Esophagus squamous epithelium (tissue), 5 donors: ENCODE measurements at regions not wholly inside any gene's neighbourhood (a gene's known extent, or its start where the extent isn't known, plus 50 kb on each side); places are given as distances from the start of the nearest gene placed in this dataset.

Experiments used
- DNase-seq: peaks from one replicate; lab custom pipeline; 2025; lab: John Stamatoyannopoulos, UW
- H3K27ac ChIP-seq, 4 donors: fragments of 200-600 bp; sonication (generic); one replicate each; pipeline ENCODE4 v1.5.1; 2016 to 2019; ENCODE audit warnings: mild to moderate bottlenecking in 1 of 4
- H3K27me3 ChIP-seq, 4 donors: fragments of 200-600 bp; sonication (generic); 1 replicate in 3 of 4; 2 replicates in 1 of 4; pipeline versions ENCODE4 v1.5.1 to v1.6.0; 2017 to 2021; ENCODE audit warnings: antibody characterized with exemption in 1 of 4
- H3K36me3 ChIP-seq, 3 donors: fragments of 200-600 bp; sonication (generic); one replicate each; pipeline ENCODE4 v1.5.1; 2016 to 2019
- H3K4me1 ChIP-seq, 3 donors: fragments of 200-600 bp; sonication (generic); one replicate each; pipeline ENCODE4 v1.5.1; 2017 to 2019
- H3K4me3 ChIP-seq, 4 donors: fragments of 200-600 bp; sonication (generic); 1 replicate in 3 of 4; 2 replicates in 1 of 4; pipeline ENCODE4 v1.5.1; 2016 to 2019; ENCODE audit warnings: mild to moderate bottlenecking in 2 of 4, moderate library complexity in 1 of 4
- H3K9me3 ChIP-seq, 3 donors: fragments of 200-600 bp; sonication (generic); one replicate each; pipeline ENCODE4 v1.5.1; 2016 to 2019
- CTCF ChIP-seq, 6 experiments: fragments of 450-650 bp in 4 of 6; fragments of 200-600 bp in 2 of 6; sonication (generic) in 2 of 6; IDR thresholded peaks; one replicate each; pipeline ENCODE4 v1.5.1; 2016 to 2019; ENCODE audit warnings: antibody characterized with exemption in 6 of 6, mild to moderate bottlenecking in 4 of 6, moderate library complexity in 4 of 6
- POLR2A ChIP-seq, 4 donors: fragments of 450-650 bp; IDR thresholded peaks; one replicate each; pipeline ENCODE4 v1.6.1; 2017; ENCODE audit warnings: antibody characterized with exemption in 4 of 4, mild to moderate bottlenecking in 4 of 4, moderate library complexity in 3 of 4
- WGBS, 2 donors: methylation state at CpG; one replicate each; pipeline ENCODE4 v1.1.5; 2018; 5-methylcytosine and 5-hydroxymethylcytosine counted together
- intact Hi-C: fragments of 100-400 bp; cut with DNase I; formaldehyde crosslinking; loops from one replicate; pipeline ENCODE4 v1.15.0; 2022
- donor health status: DM: yes; HTN: yes; CAD: no.

- no peaks in the 10 kb centered on the region for H3K4me1 ChIP-seq
- no peaks in the 10 kb centered on the region for H3K36me3 ChIP-seq
- no peak overlapping the region for H3K27ac ChIP-seq
- TF ChIP-seq CTCF (IDR thresholded peaks at IDR 0.05) (no peak), POLR2A (IDR thresholded peaks at IDR 0.05) (no peak)
- DNase-seq = no peak
- H3K4me3 ChIP-seq = no peak overlapping the region
- 73 to 74% methylated on average over 4 of the region's 4 CpGs for WGBS, 2 donors
- intact Hi-C loops = no loop called here
- no peaks in the 10 kb centered on the region for H3K27me3 ChIP-seq
- H3K9me3 ChIP-seq = no peaks in the 10 kb centered on the region
Measured at GRCh38 chr1:73953586-73953985, 244.4 kb downstream of the LRRIQ3 start.

GRCh38 chr1:73953186-73953585, 244.8 kb downstream of the LRRIQ3 start:
- intact Hi-C loops = no loop called here
- Histone ChIP-seq H3K9me3 (no peaks in the 10 kb centered on the region), H3K4me1 (no peaks in the 10 kb centered on the region), H3K27ac (no peak overlapping the region), H3K4me3 (no peak overlapping the region), H3K27me3 (no peaks in the 10 kb centered on the region), H3K36me3 (no peaks in the 10 kb centered on the region)
- no peak for DNase-seq
- TF ChIP-seq POLR2A (IDR thresholded peaks at IDR 0.05) (no peak), CTCF (IDR thresholded peaks at IDR 0.05) (no peak)
- 81 to 93% methylated on average over 5 of the region's 5 CpGs for WGBS, 2 donors

GRCh38 chr1:73948055-73948454, 249.9 kb downstream of the LRRIQ3 start:
- no peak overlapping the region for H3K27ac ChIP-seq
- TF ChIP-seq POLR2A (IDR thresholded peaks at IDR 0.05) = no peak
- TF ChIP-seq CTCF (IDR thresholded peaks at IDR 0.05) = no peak
- H3K9me3 ChIP-seq = no peaks in the 10 kb centered on the region
- intact Hi-C loops = no loop called here
- no peaks in the 10 kb centered on the region for H3K27me3 ChIP-seq
- no peaks in the 10 kb centered on the region for H3K36me3 ChIP-seq
- no peak for DNase-seq
- H3K4me1 ChIP-seq = no peaks in the 10 kb centered on the region
- no peak overlapping the region for H3K4me3 ChIP-seq

GRCh38 chr1:73947009-73947408, 251.0 kb downstream of the LRRIQ3 start:
- no peaks in the 10 kb centered on the region for H3K27me3 ChIP-seq
- no peaks in the 10 kb centered on the region for H3K36me3 ChIP-seq
- TF ChIP-seq POLR2A (IDR thresholded peaks at IDR 0.05) = no peak
- TF ChIP-seq CTCF (IDR thresholded peaks at IDR 0.05) = no peak
- no peak overlapping the region for H3K4me3 ChIP-seq
- intact Hi-C loops = no loop called here
- no peak overlapping the region for H3K27ac ChIP-seq
- no peaks in the 10 kb centered on the region for H3K4me1 ChIP-seq
- no peak for DNase-seq
- H3K9me3 ChIP-seq = no peaks in the 10 kb centered on the region
- 67 to 70% methylated on average over 3 of the region's 3 CpGs for WGBS, 2 donors

GRCh38 chr1:73943270-73943669, 254.7 kb downstream of the LRRIQ3 start:
- Histone ChIP-seq H3K27ac (no peak overlapping the region), H3K36me3 (no peaks in the 10 kb centered on the region), H3K4me1 (no peaks in the 10 kb centered on the region), H3K9me3 (no peaks in the 10 kb centered on the region), H3K4me3 (no peak overlapping the region), H3K27me3 (no peaks in the 10 kb centered on the region)
- no peak for DNase-seq
- WGBS, 2 donors = 8 to 13% methylated on average over 1 of the region's 1 CpG
- intact Hi-C loops = no loop called here
- TF ChIP-seq CTCF (IDR thresholded peaks at IDR 0.05) (no peak), POLR2A (IDR thresholded peaks at IDR 0.05) (no peak)
